Keratinocyte (primary cell): ENCODE measurements at regions not wholly inside any gene's neighbourhood (a gene's known extent, or its start where the extent isn't known, plus 50 kb on each side); places are given as distances from the start of the nearest gene placed in this dataset.

Experiments
- EZH2 ChIP-seq: IDR thresholded peaks from one replicate; pipeline ENCODE4 v1.6.1; 2012; ENCODE audit warnings: inconsistent platforms, mild to moderate bottlenecking, low read length, moderate library complexity
- TF ChIP-seq, protein P1 (sequence below), 3 experiments: IDR thresholded peaks in 1 of 3; conservative IDR thresholded peaks in 1 of 3; optimal IDR thresholded peaks in 1 of 3; 2 replicates in 2 of 3; 3 replicates in 1 of 3; pipeline versions ENCODE3 to v1.5.1; 2011; ENCODE audit warnings: low read length in 3 of 3, mild to moderate bottlenecking in 3 of 3, moderate library complexity in 2 of 3, control low read depth in 1 of 3, inconsistent platforms in 1 of 3; ENCODE audit not compliant: insufficient read depth in 2 of 3; ENCODE audit errors: extremely low read depth in 1 of 3

DNA sequence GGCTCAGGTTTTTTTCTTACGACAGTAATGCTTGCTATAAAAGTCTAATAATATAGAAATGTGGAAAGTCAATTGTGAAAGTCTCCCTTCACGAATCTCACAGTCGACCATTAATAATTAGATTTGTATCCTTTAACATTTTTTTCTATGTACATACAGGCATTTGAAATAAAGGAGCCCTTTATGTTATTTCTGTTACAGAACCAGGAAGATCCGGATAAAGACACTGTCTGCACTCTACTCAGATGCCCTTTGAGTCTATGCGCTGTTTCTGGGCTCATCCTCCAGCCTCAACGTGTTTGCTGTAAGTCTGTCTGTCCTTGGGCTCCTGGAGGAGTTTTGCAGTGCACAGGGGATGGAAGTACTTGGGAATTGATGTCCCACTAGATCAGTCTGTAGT lies 212.2 kb upstream of the ATP2B1 start:
- TF ChIP-seq, protein P1, sequence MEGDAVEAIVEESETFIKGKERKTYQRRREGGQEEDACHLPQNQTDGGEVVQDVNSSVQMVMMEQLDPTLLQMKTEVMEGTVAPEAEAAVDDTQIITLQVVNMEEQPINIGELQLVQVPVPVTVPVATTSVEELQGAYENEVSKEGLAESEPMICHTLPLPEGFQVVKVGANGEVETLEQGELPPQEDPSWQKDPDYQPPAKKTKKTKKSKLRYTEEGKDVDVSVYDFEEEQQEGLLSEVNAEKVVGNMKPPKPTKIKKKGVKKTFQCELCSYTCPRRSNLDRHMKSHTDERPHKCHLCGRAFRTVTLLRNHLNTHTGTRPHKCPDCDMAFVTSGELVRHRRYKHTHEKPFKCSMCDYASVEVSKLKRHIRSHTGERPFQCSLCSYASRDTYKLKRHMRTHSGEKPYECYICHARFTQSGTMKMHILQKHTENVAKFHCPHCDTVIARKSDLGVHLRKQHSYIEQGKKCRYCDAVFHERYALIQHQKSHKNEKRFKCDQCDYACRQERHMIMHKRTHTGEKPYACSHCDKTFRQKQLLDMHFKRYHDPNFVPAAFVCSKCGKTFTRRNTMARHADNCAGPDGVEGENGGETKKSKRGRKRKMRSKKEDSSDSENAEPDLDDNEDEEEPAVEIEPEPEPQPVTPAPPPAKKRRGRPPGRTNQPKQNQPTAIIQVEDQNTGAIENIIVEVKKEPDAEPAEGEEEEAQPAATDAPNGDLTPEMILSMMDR (optimal IDR thresholded peaks at IDR 0.05 in 1 of 3, IDR thresholded peaks at IDR 0.05 in 1 of 3, conservative IDR thresholded peaks at IDR 0.05 in 1 of 3; ENCODE audit: extremely low read depth in 1 of 3, insufficient read depth in 2 of 3, low read length in 3 of 3), result no peak
- no peak for TF ChIP-seq EZH2
